HG02885 (cell line): ENCODE measurements at regions not wholly inside any gene's neighbourhood (a gene's known extent, or its start where the extent isn't known, plus 50 kb on each side); places are given as distances from the start of the nearest gene placed in this dataset.

Experiments used
- ATAC-seq: cut with Tn5 transposase; IDR thresholded peaks from one replicate; pipeline ENCODE4 v1.9.1; 2021; ENCODE audit warnings: mild to moderate bottlenecking; ENCODE audit not compliant: unreplicated experiment, poor library complexity

DNA sequence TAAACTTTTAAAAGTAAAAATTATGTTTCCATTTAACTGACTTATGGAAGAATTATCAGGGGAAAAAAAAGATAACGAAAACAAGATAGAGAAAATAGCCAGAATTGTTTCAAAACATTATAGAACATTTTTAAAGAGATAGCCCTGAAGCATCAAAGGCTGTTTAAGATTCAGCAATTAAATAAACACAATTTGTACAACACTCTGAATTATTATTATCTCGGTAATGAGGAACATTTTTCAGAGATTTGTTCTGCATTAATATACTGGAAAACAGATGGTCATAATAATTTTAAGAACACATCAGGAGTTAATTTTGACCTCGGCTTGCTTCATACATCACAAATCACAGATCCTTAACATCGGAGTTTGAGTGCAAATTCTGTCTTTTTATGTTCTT lies 643.8 kb downstream of the SORCS1 start:
- no peak for ATAC-seq

GRCh38 chr10:106519376-106520030 lies 645.0 kb downstream of the SORCS1 start:
- ATAC-seq, result no peak

GRCh38 chr10:106515206-106515790 lies 649.2 kb downstream of the SORCS1 start:
- no peak for ATAC-seq

DNA sequence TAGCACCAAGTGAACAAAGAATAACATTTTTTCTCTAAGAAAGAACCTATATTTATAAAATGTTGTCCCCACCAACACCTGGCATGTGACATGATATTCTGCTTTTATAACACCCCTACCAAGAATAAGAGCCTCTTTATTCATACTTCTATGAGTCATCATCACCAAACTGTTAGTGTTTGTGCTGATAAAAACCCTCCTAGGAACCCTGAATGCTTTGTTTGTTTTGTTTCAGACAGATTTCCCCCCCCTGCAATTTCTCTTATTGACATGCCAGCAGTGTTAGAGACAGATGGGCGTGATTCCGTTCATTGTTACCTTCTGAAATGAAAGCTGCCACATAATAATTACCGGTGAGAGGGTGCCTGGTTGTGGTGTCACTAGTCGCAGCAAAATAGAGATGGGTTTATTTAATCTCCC lies 651.1 kb downstream of the SORCS1 start:
- ATAC-seq, result no peak

DNA sequence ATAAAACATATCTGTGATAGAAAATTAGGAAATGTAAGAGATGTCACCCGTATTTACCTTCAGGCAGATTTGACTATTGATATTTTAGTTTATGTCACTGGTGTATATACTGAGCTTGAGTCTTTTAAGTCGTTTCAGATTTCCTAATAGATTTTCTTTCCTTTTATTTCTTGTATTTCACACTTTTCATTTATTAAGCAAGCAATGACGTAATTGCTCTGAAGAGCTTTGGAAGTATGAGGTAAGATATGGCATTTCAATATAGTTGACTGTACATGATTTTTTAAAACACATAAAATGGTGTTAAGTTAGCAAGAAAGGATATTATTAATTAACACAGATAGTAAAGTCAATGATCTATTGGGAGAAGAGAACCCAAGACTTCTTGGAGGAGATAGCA lies 652.6 kb downstream of the SORCS1 start:
- ATAC-seq, result no peak

DNA sequence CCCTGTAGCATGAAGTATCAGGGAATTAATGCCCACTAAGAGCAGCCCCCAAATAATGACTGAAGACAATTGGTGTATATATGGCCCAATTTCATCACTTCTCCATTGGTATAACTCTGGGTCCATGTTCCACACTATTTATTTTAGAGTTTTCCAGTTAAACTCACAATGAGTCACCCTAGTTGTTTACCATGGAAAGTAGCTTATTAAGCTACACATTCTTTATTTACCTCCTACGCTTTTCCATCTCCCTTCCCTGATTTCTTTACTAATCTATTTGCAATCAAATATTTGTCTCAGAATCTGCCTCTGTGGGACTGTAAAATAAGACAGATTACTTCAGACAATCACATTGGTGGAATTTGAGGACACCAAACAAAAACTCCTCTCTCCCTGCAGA lies 655.6 kb downstream of the SORCS1 start:
- ATAC-seq, result no peak

- ATAC-seq, result no peak
Observed at GRCh38 chr10:106506526-106507283, 657.8 kb downstream of the SORCS1 start.

- no peak for ATAC-seq
Observed at GRCh38 chr10:106504536-106504935, 660.0 kb downstream of the SORCS1 start.

GRCh38 chr10:106502641-106503040 lies 661.9 kb downstream of the SORCS1 start:
- ATAC-seq, result no peak

DNA sequence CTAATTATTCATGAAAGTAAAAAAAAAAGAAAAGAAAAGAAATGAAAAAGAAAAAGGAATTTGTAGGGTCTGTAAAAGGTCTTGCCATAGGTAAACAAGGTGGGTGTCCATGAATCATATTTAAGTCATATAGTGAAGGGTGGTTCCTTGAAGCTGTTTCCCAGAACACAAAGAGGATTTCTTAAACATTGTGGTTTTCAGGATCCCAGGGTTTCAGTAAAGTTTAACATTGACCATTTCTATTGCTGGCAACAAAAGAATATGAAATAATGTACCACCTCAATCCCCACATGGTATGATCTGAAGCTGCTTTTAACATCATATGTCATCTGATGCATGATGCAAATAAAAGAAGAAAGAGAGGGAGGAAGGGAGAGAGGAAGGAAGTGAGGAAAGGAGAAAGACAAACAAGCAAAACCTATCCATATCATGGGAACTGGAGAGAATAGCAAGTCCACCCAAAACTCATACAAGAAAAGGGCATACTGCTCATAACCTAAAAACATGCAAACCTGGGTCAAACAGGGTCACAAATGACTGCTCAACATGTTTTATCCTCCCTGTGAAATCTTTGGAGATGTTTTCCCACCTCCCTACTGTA lies 663.5 kb downstream of the SORCS1 start:
- no peak for ATAC-seq

DNA sequence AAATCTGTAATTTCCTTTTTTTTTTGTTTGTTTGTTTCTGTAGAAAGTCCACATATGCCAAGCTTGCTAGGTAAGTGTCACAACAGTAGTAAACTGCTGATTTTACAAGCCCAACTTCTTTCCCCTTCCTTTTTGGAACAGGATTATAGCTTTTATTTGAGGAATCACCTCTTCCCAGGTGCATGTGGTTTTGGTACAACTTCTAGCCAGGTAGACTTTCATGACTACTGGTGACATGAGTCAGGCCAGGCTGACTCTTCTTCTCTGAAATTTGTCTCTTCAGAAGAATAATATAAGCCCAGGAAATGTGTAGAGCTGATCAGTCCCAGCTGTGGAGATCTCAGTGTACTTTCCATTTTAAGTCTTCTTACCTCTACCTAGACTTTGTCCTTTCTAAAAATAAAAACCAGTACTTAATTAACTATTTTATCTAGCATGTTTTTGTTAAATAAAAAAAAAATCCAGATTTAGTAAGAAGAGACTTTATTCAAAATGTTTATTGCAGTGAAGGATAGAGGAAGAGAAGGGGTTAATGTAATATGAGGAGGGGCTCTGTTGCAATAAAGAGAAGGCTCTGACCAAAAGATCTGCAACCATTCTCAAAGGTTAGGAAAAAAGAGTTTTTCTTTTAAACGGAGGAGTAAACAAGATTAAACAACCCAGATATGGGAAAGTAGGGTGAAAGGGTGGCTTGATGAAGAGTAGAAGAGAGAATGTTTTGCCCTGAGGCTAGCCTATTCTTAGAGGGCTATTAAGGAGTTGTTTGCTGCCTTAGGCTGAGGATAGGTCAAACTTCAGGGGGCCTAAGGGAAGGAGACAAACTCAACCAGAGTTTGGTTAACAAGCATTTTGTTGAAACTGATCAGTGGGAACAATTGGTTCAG lies 664.2 kb downstream of the SORCS1 start:
- no peak for ATAC-seq

GRCh38 chr10:106499448-106499847 lies 665.1 kb downstream of the SORCS1 start:
- ATAC-seq, result no peak

GRCh38 chr10:106498675-106499074 lies 665.8 kb downstream of the SORCS1 start:
- ATAC-seq, result no peak

GRCh38 chr10:106495931-106496330 lies 668.6 kb downstream of the SORCS1 start:
- no peak for ATAC-seq

GRCh38 chr10:106493751-106494150 lies 670.8 kb downstream of the SORCS1 start:
- no peak for ATAC-seq

- ATAC-seq, result no peak
Observed at GRCh38 chr10:106493226-106493625, 671.3 kb downstream of the SORCS1 start.

DNA sequence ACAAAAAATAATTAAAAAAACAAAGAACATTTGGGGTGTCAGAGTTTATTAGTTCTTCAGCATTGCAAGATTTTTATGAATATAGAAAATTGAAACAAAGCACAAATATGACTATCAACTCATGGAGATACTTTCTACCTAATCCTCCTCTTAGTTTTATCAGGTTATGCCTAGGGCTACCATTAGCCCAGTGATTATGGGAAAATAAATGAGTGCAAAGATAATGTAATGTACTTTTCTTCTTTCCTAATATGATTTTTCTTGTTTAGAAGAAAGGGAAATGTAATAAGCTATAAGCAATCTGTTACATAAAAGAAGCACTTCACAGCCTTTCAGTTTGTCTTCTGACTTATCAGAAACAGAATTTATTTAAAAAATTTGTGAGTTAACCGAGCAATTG lies 676.8 kb downstream of the SORCS1 start:
- no peak for ATAC-seq

- ATAC-seq, result no peak
Observed at GRCh38 chr10:106481598-106482275, 682.8 kb downstream of the SORCS1 start.

DNA sequence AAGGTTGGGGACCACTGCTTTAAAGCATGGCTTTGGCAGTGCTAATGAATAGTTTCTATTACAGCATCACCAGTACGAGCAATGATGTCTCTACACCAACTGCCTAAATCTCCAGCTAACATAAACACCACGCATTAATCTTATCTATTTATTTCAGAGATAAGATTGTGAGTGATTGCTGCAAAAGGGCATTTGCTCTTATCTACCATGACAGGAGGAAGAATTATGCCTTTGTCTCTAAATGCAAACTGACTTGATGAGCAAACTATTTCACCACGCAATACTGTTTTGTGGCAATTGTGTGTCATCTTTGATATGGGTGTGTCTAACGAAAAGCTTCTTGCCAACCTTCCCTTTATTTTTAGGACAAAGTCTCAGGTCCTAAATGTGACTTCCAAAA lies 684.9 kb downstream of the SORCS1 start:
- no peak for ATAC-seq

DNA sequence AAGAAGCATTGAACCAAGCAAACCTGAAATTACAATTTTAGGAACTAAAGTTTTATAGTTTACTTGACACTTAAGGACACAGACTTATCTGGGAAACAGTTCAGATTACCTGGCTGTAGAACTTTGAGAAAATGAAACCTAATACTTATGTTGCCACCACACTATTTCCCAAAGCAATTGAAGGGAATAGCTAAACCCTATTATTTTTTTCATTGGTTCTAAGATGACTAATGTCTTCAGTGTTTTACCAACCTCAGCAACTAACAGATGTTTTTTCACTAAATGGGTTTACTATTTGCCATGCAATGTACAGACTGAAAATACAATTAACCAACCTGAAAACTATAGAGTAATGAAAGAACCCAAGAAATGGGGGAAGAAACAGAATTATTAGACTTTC lies 689.6 kb downstream of the SORCS1 start:
- no peak for ATAC-seq
